H1 (cell line): ENCODE measurements at regions not wholly inside any gene's neighbourhood (a gene's known extent, or its start where the extent isn't known, plus 50 kb on each side); places are given as distances from the start of the nearest gene placed in this dataset.

Experiments
- CTCF ChIA-PET: fragments of 300-600 bp; sonication (Branson Sonifier 250); formaldehyde crosslinking; loops from one replicate; lab custom pipeline; 2021; ENCODE audit not compliant: partially characterized antibody; lab: Charles Lee
- POLR2A ChIA-PET: fragments of 300-600 bp; sonication (Branson Sonifier 250); formaldehyde crosslinking; loops from one replicate; lab custom pipeline; 2021; ENCODE audit warnings: inconsistent platforms; ENCODE audit not compliant: partially characterized antibody; lab: Charles Lee
- DNase-seq, 2 experiments: peaks; one replicate each; pipeline versions ENCODE4 v3.0.0 to v3.0.0-alpha.2; 2010 to 2022; ENCODE audit warnings: low spot score in 2 of 2, low read depth in 1 of 2, mixed read lengths in 1 of 2
- FAIRE-seq: peaks from 2 replicates; lab custom pipeline; 2011; peaks lifted over from hg19 to GRCh38; lab: Jason Lieb, UNC
- H2AFZ ChIP-seq: 2 replicates; pipeline ENCODE4 v1.8.1; 2012; ENCODE audit warnings: low read length, inconsistent platforms
- H2AK5ac ChIP-seq: 2 replicates; pipeline ENCODE4 v1.6.1; 2013; ENCODE audit warnings: low read depth, low read length
- H2BK120ac ChIP-seq: replicated peaks from 2 replicates; pipeline ENCODE3; 2013; ENCODE audit warnings: low read depth, low read length, inconsistent platforms
- H2BK12ac ChIP-seq: 2 replicates; pipeline ENCODE4 v1.6.1; 2013; ENCODE audit warnings: low read depth, low read length
- H2BK15ac ChIP-seq: 2 replicates; pipeline ENCODE4 v1.6.1; 2013; ENCODE audit warnings: low read length
- H2BK20ac ChIP-seq: 2 replicates; pipeline ENCODE4 v1.6.1; 2013; ENCODE audit warnings: low read length
- H2BK5ac ChIP-seq: 2 replicates; pipeline ENCODE4 v1.6.1; 2013; ENCODE audit warnings: low read depth, low read length
- H3K14ac ChIP-seq: 2 replicates; pipeline ENCODE4 v1.6.1; 2013; ENCODE audit warnings: inconsistent platforms; ENCODE audit not compliant: insufficient read length
- H3K18ac ChIP-seq: 2 replicates; pipeline ENCODE4 v1.6.1; 2013; ENCODE audit warnings: low read length; ENCODE audit errors: extremely low read depth
- H3K23ac ChIP-seq: 2 replicates; pipeline ENCODE4 v1.6.1; 2013; ENCODE audit warnings: inconsistent platforms; ENCODE audit not compliant: insufficient read length
- H3K23me2 ChIP-seq: 2 replicates; pipeline ENCODE4 v1.6.1; 2013; ENCODE audit warnings: low read depth, low read length
- H3K27ac ChIP-seq: 2 replicates; pipeline ENCODE4 v1.6.1; 2011; ENCODE audit warnings: low read depth, low read length, inconsistent platforms
- H3K27me3 ChIP-seq, 4 experiments: replicated peaks in 1 of 4; 1 replicate in 1 of 4; 2 replicates in 3 of 4; pipeline versions ENCODE4 v1.6.1 to v1.8.1; 2011 to 2013; ENCODE audit warnings: low read length in 3 of 4, mild to moderate bottlenecking in 3 of 4, inconsistent platforms in 2 of 4, mixed read lengths in 2 of 4, moderate library complexity in 1 of 4; ENCODE audit not compliant: control insufficient read depth in 3 of 4, insufficient read depth in 3 of 4; ENCODE audit errors: extremely low read depth in 1 of 4
- H3K36me3 ChIP-seq, 4 experiments: 2 replicates each; pipeline versions ENCODE4 v1.6.1 to v1.8.1; 2011 to 2013; ENCODE audit warnings: mild to moderate bottlenecking in 4 of 4, low read length in 3 of 4, moderate library complexity in 2 of 4, control low read depth in 1 of 4, inconsistent platforms in 1 of 4; ENCODE audit not compliant: insufficient read depth in 4 of 4, control insufficient read depth in 2 of 4
- H3K4ac ChIP-seq: replicated peaks from 2 replicates; pipeline ENCODE3; 2013; ENCODE audit warnings: low read length, low read depth, mixed read lengths, inconsistent platforms; ENCODE audit not compliant: insufficient read length
- H3K4me1 ChIP-seq, 4 experiments: replicated peaks in 1 of 4; 1 replicate in 1 of 4; 2 replicates in 3 of 4; pipeline versions ENCODE4 v1.6.1 to v1.8.1; 2011 to 2013; ENCODE audit warnings: low read length in 3 of 4, inconsistent platforms in 2 of 4, mixed read lengths in 1 of 4; ENCODE audit not compliant: insufficient read depth in 4 of 4, control insufficient read depth in 3 of 4
- H3K4me2 ChIP-seq, 2 experiments: 2 replicates each; pipeline versions ENCODE4 v1.6.1 to v1.8.1; 2011 to 2013; ENCODE audit warnings: low read depth in 2 of 2, low read length in 2 of 2, control low read depth in 1 of 2, inconsistent platforms in 1 of 2, mild to moderate bottlenecking in 1 of 2; ENCODE audit not compliant: insufficient read depth in 1 of 2
- H3K4me3 ChIP-seq, 4 experiments: fragments of 200-600, 300-600 bp in 1 of 4; sonication (generic), shearing (Covaris generic), sonication (Bioruptor Twin) in 1 of 4; 2 replicates each; pipeline versions ENCODE4 v1.5.1 to v1.8.1; 2011 to 2016; ENCODE audit warnings: low read length in 4 of 4, low read depth in 3 of 4, control low read depth in 2 of 4, inconsistent platforms in 2 of 4, mild to moderate bottlenecking in 2 of 4, mixed read lengths in 1 of 4, moderate library complexity in 1 of 4; ENCODE audit not compliant: insufficient read depth in 2 of 4; ENCODE audit errors: extremely low read depth in 1 of 4
- H3K56ac ChIP-seq: replicated peaks from 2 replicates; pipeline ENCODE3; 2013; ENCODE audit warnings: low read depth, mild to moderate bottlenecking, mixed read lengths, low read length, inconsistent platforms; ENCODE audit not compliant: insufficient read length
- H3K79me1 ChIP-seq: 2 replicates; pipeline ENCODE4 v1.6.1; 2013; ENCODE audit warnings: low read depth, low read length, control low read depth
- H3K79me2 ChIP-seq, 2 experiments: 2 replicates each; pipeline versions ENCODE4 v1.6.1 to v1.8.1; 2012 to 2013; ENCODE audit warnings: low read length in 2 of 2, mild to moderate bottlenecking in 2 of 2, inconsistent platforms in 1 of 2; ENCODE audit not compliant: insufficient read depth in 2 of 2, control insufficient read depth in 1 of 2
- H3K9ac ChIP-seq, 4 experiments: replicated peaks in 1 of 4; 1 replicate in 1 of 4; 2 replicates in 3 of 4; pipeline versions ENCODE4 v1.6.1 to v1.8.1; 2011 to 2013; ENCODE audit warnings: low read depth in 3 of 4, low read length in 3 of 4, control low read depth in 2 of 4, mild to moderate bottlenecking in 2 of 4, moderate library complexity in 2 of 4, inconsistent platforms in 1 of 4; ENCODE audit errors: extremely low read depth in 1 of 4
- H3K9me3 ChIP-seq, 2 experiments: 2 replicates each; pipeline versions ENCODE4 v1.6.1 to v1.8.1; 2012 to 2013; ENCODE audit warnings: mild to moderate bottlenecking in 2 of 2, moderate library complexity in 2 of 2, control low read depth in 1 of 2, inconsistent platforms in 1 of 2, low read depth in 1 of 2, low read length in 1 of 2, mixed read lengths in 1 of 2; ENCODE audit not compliant: insufficient read depth in 2 of 2
- H4K20me1 ChIP-seq, 2 experiments: replicated peaks in 1 of 2; 2 replicates each; pipeline versions ENCODE3 to v1.8.1; 2011 to 2013; ENCODE audit warnings: inconsistent platforms in 2 of 2, low read length in 2 of 2, mild to moderate bottlenecking in 1 of 2; ENCODE audit not compliant: insufficient read depth in 2 of 2, control insufficient read depth in 1 of 2
- H4K5ac ChIP-seq: 2 replicates; pipeline ENCODE4 v1.6.1; 2013; ENCODE audit warnings: low read length, low read depth, mixed read lengths, inconsistent platforms; ENCODE audit not compliant: insufficient read length
- H4K8ac ChIP-seq: 2 replicates; pipeline ENCODE4 v1.8.0; 2013; ENCODE audit warnings: mild to moderate bottlenecking, moderate library complexity, low read length, inconsistent platforms; ENCODE audit not compliant: insufficient read depth; ENCODE audit errors: extremely low read depth
- H4K91ac ChIP-seq: replicated peaks from 2 replicates; pipeline ENCODE3; 2013; ENCODE audit warnings: low read length, mixed read lengths, inconsistent platforms; ENCODE audit not compliant: insufficient read length
- BACH1 ChIP-seq: IDR thresholded peaks from 2 replicates; pipeline ENCODE4 v1.6.1; 2012; ENCODE audit warnings: low read length, improper control_type of control experiment
- BCL11A ChIP-seq, 2 experiments: IDR thresholded peaks; one replicate each; pipeline ENCODE4 v1.6.1; 2011; ENCODE audit warnings: low read depth in 2 of 2, low read length in 2 of 2, mild to moderate bottlenecking in 2 of 2
- BRCA1 ChIP-seq: IDR thresholded peaks from 2 replicates; pipeline ENCODE4 v1.6.1; 2012; ENCODE audit warnings: low read depth, low read length, improper control_type of control experiment
- EGR1 ChIP-seq: IDR thresholded peaks from 2 replicates; pipeline ENCODE4 v1.6.1; 2011; ENCODE audit warnings: low read depth, low read length, borderline replicate concordance
- HDAC6 ChIP-seq: IDR thresholded peaks from one replicate; pipeline ENCODE4 v1.7.1; 2012; ENCODE audit warnings: low read depth, mild to moderate bottlenecking, inconsistent platforms, low read length, moderate library complexity
- RBBP5 ChIP-seq: IDR thresholded peaks from 2 replicates; pipeline ENCODE4 v1.7.1; 2012; ENCODE audit warnings: low read depth, mild to moderate bottlenecking, inconsistent platforms, low read length, moderate library complexity, borderline replicate concordance
- RXRA ChIP-seq: IDR thresholded peaks from 2 replicates; pipeline ENCODE4 v1.6.1; 2011; ENCODE audit warnings: low read depth, mild to moderate bottlenecking, low read length, moderate library complexity; ENCODE audit not compliant: insufficient read depth
- SP4 ChIP-seq: IDR thresholded peaks from 2 replicates; pipeline ENCODE4 v1.6.1; 2012; ENCODE audit warnings: low read length, inconsistent platforms
- TAF7 ChIP-seq: optimal IDR thresholded peaks from 2 replicates; pipeline ENCODE3; 2011; ENCODE audit warnings: low read depth, mild to moderate bottlenecking, inconsistent platforms, low read length, moderate library complexity, borderline replicate concordance
- TCF12 ChIP-seq: IDR thresholded peaks from 2 replicates; pipeline ENCODE4 v1.6.1; 2011; ENCODE audit warnings: low read depth, mild to moderate bottlenecking, low read length
- TEAD4 ChIP-seq: IDR thresholded peaks from 2 replicates; pipeline ENCODE4 v1.6.1; 2012; ENCODE audit warnings: low read depth, low read length, inconsistent platforms, mixed read lengths
- WGBS, 2 experiments: shearing (Covaris generic) in 1 of 2; methylation state at CpG; one replicate each; pipeline versions ENCODE4 v1.1.6 to v1.1.7; 2013 to 2015; ENCODE audit warnings: low lambda C conversion rate in 2 of 2, mixed read lengths in 2 of 2, inconsistent platforms in 1 of 2, low coverage in 1 of 2, missing lambda C conversion rate in 1 of 2; ENCODE audit not compliant: insufficient replicate concordance in 2 of 2, insufficient coverage in 1 of 2, insufficient read length in 1 of 2; ENCODE audit errors: extremely low coverage in 1 of 2, missing lambda C conversion rate in 1 of 2; 5-methylcytosine and 5-hydroxymethylcytosine counted together

- H3K4me1 ChIP-seq, result peaks cover 2 to 23% (median 16%) of the 10 kb centered on the region in 4 experiments; a peak in 5 of 7 replicates
- 50% methylated on average over 3 of the region's 3 CpGs; no CpG with 5 or more reads in 1 of the 2 experiments for WGBS, 2 experiments
These were observed 245.3 kb downstream of the BCOR start for GRCh38 chrX:39852491-39852890.

More at GRCh38 chrX:39852491-39852890, 245.3 kb downstream of the BCOR start:
- Histone ChIP-seq H4K91ac (peak overlapping the region; percentile 65), H3K27me3 (no peaks in the 10 kb centered on the region), H3K36me3 (no peaks in the 10 kb centered on the region), H3K9me3 (no peaks in the 10 kb centered on the region), H3K4ac (no peak overlapping the region), H3K79me2 (no peaks in the 10 kb centered on the region), H2BK120ac (no peak overlapping the region), H2BK5ac (peak overlapping the region; percentile 35; the same call in 1 of the 2 replicates), H3K79me1 (no peaks in the 10 kb centered on the region), H3K23me2 (0 out of 2 replicates have a peak, but pooled peaks cover 1% of the 10 kb centered on the region), H3K56ac (no peak overlapping the region), H4K20me1 (no peaks in the 10 kb centered on the region), H3K14ac (no peak overlapping the region), H4K5ac (no peak overlapping the region), H3K4me2 (peak overlapping the region in 1 of 2 experiments; percentile 18; a peak in 1 of 4 replicates), H2BK20ac (0 out of 2 replicates have a peak overlapping the region, but pooled peaks have one; percentile 18), H3K27ac (no peak overlapping the region), H3K18ac (no peak overlapping the region), H2AK5ac (no peak overlapping the region), H4K8ac (no peak overlapping the region), H3K9ac (no peak overlapping the region), H2BK12ac (0 out of 2 replicates have a peak overlapping the region, but pooled peaks have one; percentile 84), H3K4me3 (no peak overlapping the region), H3K23ac (no peak overlapping the region), H2AFZ (no peak overlapping the region), H2BK15ac (no peak overlapping the region)
- CTCF ChIA-PET, result interaction anchor here (0.6 to 1.0 kb wide), 3 partner anchors 12 to 43 kb away, joined by 3 to 6 read pairs (median 4); no protein-coding TSS in a partner anchor
- DNase-seq (no peak), FAIRE-seq (peak; percentile 58)
- POLR2A ChIA-PET, result interaction anchor here (1.0 kb wide), 1 partner anchor 8 kb away, joined by 3 read pairs; no protein-coding TSS in a partner anchor
- TF ChIP-seq BRCA1 (no peak), RXRA (no peak), RBBP5 (no peak), HDAC6 (no peak), SP4 (no peak), BCL11A (IDR thresholded peaks at IDR 0.05; ENCODE audit: low read depth in 2 of 2, low read length in 2 of 2) (no peak), BACH1 (no peak), TAF7 (no peak), EGR1 (no peak), TCF12 (no peak), TEAD4 (no peak)
